ENCODE measurements at regions not wholly inside any gene's neighbourhood (a gene's known extent, or its start where the extent isn't known, plus 50 kb on each side); places are given as distances from the start of the nearest gene placed in this dataset.

DNA sequence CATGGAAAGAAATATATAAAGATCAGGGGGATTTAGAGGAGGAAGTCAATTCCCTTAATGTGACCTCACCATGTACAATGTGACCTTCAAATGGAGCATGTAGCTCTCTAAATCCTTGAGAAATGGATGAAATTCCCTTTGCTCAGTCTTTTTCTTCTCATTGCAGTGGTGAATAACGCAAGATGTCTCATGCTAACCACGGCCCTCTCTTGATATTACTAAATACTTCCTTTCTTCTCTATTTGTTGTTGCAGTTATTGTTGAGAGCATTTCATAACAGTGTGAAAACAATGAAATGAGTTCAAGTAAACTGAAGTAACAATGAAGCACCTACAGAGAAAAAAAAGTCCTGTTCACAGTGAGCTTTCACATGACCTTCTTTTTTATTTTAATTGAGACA lies 55.6 kb downstream of the ZNF281 start:
- TF ChIP-seq, protein P1, sequence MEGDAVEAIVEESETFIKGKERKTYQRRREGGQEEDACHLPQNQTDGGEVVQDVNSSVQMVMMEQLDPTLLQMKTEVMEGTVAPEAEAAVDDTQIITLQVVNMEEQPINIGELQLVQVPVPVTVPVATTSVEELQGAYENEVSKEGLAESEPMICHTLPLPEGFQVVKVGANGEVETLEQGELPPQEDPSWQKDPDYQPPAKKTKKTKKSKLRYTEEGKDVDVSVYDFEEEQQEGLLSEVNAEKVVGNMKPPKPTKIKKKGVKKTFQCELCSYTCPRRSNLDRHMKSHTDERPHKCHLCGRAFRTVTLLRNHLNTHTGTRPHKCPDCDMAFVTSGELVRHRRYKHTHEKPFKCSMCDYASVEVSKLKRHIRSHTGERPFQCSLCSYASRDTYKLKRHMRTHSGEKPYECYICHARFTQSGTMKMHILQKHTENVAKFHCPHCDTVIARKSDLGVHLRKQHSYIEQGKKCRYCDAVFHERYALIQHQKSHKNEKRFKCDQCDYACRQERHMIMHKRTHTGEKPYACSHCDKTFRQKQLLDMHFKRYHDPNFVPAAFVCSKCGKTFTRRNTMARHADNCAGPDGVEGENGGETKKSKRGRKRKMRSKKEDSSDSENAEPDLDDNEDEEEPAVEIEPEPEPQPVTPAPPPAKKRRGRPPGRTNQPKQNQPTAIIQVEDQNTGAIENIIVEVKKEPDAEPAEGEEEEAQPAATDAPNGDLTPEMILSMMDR (IDR thresholded peaks at IDR 0.05; ENCODE audit: insufficient read depth, low read depth, low read length, missing control alignments) = no peak
- DNase-seq (ENCODE audit: low read depth) = peak; percentile 59
- H3K4me3 ChIP-seq (ENCODE audit: low read depth, low read length) = no peak overlapping the region

DNA sequence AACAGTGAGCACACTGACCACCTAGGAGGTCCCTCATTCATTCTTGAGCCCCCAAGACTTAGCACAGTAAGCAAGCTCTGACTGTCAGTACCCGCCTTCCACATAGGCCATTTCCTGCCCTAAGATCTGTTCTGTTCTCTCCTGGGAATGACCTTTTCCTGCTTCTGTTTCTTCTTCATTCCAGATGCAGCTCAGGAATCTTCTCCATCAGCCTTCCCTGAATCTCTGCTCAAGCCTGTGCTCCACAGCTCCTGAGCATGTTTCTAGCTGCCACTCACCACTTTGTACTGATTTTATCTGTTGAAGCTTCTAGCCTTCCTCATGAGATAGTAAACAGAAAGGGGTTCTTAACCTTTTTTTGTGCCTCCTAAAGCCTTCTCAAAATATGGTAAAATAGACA lies 56.6 kb downstream of the ZNF281 start:
- no peak overlapping the region for H3K4me3 ChIP-seq (ENCODE audit: low read depth, low read length)
- TF ChIP-seq, protein P1 (IDR thresholded peaks at IDR 0.05; ENCODE audit: insufficient read depth, low read depth, low read length, missing control alignments) = no peak
- no peak for DNase-seq (ENCODE audit: low read depth)

DNA sequence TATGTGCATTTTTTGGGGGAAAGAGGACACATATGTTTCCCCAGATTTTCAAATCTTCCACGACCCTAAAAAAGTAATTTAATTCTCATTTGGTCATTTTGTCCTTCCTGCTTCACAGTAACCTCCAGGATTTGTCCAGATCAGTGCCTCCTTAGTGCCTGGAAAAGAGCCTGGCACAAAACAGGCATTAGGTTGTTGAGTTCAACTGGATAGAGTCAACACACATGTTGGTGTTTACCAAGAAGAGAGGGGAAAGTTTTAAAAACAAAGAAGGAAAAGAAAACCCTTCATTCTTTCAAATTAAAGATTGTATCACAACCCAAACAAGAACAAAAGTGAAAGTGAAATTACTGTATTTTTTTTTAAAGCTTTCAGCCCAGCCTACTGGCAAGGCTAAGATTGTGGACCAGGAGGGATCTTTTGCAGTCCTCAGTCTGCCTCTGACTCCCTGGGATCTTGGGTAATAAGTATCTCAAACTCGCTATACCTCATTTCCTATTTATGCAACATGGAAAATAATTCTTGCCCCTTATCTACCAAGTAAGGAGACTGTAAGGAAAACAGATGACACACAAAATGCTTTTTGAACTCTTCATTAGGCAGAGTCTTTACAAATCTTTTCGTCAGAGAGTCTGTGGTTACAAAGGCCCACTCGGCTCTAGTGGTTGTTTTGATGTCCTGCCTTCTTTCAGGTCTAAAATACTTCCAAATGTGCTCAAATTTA lies 57.8 kb downstream of the ZNF281 start:
- peak; percentile 45 for DNase-seq (ENCODE audit: low read depth)
- TF ChIP-seq, protein P1 (IDR thresholded peaks at IDR 0.05; ENCODE audit: insufficient read depth, low read depth, low read length, missing control alignments) = no peak
- H3K4me3 ChIP-seq (ENCODE audit: low read depth, low read length) = peak overlapping the region; percentile 9; the same call in 1 of the 2 replicates

GRCh38 chr1:200351425-200351824 lies 58.4 kb downstream of the ZNF281 start:
- no peak for DNase-seq (ENCODE audit: low read depth)
- H3K4me3 ChIP-seq (ENCODE audit: low read depth, low read length) = no peak overlapping the region
- TF ChIP-seq, protein P1 (IDR thresholded peaks at IDR 0.05; ENCODE audit: insufficient read depth, low read depth, low read length, missing control alignments) = no peak

DNA sequence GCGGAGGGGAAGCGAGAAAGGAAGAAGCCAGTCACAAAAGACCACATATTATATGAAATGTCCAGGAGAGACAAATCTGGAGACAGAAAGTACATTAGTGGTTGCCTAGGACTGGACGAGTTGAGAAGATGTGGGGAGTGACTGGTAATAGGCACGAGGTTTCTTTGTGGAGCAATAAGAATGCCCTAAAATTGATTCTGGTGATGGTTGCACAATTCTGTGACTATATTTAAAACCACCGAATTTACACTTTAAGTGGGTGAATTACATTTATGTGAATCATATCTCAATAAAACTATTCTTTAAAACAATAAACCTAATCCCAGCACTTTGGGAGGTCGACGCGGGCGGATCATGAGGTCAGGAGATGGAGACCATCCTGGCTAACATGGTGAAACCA lies 63.1 kb downstream of the ZNF281 start:
- no peak for DNase-seq (ENCODE audit: low read depth)
- H3K4me3 ChIP-seq (ENCODE audit: low read depth, low read length) = no peak overlapping the region
- TF ChIP-seq, protein P1 (IDR thresholded peaks at IDR 0.05; ENCODE audit: insufficient read depth, low read depth, low read length, missing control alignments) = no peak

DNA sequence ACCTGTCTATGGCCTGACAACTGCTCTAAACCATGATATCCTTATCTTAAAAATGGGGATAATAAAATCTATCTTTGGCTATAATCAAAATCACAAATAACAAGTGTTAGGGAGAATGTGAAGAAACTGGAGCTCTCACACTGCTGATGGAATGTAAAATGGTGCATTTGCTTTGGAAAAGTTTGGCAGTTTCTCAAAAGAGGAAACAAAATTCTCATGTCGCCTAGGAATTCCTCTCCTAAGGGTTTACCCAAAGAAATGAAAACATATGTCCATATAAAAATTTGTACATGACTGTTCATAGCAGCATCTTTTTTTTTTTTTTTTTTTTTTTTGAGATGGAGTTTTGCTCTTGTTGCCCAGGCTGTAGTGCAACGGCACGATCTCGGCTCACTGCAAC lies 64.3 kb downstream of the ZNF281 start:
- TF ChIP-seq, protein P1 (IDR thresholded peaks at IDR 0.05; ENCODE audit: insufficient read depth, low read depth, low read length, missing control alignments) = no peak
- no peak for DNase-seq (ENCODE audit: low read depth)
- no peak overlapping the region for H3K4me3 ChIP-seq (ENCODE audit: low read depth, low read length)

DNA sequence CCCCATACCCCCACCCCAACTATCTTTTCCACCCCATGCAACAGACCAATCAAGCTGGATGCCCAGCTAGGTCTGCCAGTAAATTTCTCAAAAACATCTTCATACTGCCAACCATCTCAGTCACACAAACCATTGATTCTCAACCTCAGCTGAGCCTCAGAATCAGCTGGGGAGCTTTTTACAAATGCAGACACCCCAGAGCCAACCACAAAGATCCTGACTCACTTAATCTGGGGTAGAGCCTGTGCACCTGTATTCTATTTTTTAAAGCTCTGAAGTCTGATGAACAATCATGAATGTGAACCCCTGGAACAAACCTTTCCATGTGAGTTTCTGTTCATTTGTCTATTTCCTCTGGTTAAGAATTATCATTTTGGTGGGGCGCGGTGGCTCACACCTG lies 66.0 kb downstream of the ZNF281 start:
- H3K4me3 ChIP-seq (ENCODE audit: low read depth, low read length) = no peak overlapping the region
- DNase-seq (ENCODE audit: low read depth) = no peak
- TF ChIP-seq, protein P1 (IDR thresholded peaks at IDR 0.05; ENCODE audit: insufficient read depth, low read depth, low read length, missing control alignments) = no peak

All from GM12865 (cell line).